ENCODE measurements at regions not wholly inside any gene's neighbourhood (a gene's known extent, or its start where the extent isn't known, plus 50 kb on each side); places are given as distances from the start of the nearest gene placed in this dataset.

DNA sequence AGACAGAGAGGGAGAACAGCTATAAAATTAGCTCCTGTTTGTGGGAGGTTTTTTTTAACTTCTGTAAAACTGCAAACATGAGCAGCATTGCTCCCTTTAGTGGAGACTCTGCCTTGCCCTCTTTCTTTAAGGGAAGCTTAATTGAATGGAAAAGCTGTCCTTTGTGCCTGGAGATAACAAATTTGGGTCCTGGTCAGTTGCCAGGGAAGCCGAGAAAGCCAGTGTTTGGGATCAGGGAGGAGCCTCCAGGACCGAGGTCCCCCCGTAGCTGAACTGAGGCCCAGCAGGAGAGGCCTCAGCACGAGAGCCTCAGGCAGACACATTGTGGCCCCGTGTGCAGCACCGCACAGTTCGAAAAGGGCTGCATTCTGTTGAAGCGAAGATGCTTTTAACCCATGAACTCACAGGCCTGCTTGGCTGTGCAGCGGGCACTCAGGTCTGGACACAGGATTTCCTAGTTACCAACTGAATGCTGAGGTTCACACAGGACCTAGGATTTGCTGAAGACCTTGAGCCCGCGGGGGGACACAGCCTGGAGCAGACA is 369.7 kb downstream of the DCDC2C start:
- DNase-seq (ENCODE audit: low read depth, low spot score) (no peak), ATAC-seq (no peak)
- BruUV-seq (replicated peaks), result no TSS peak
- TF ChIP-seq FOSL1 (IDR thresholded peaks at IDR 0.05; ENCODE audit: low read depth), result no peak
- TF ChIP-seq JUND (IDR thresholded peaks at IDR 0.05), result no peak
- no peak for TF ChIP-seq CBX3 (IDR thresholded peaks at IDR 0.05; ENCODE audit: low read depth)
- TF ChIP-seq, protein P1, sequence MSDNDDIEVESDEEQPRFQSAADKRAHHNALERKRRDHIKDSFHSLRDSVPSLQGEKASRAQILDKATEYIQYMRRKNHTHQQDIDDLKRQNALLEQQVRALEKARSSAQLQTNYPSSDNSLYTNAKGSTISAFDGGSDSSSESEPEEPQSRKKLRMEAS (IDR thresholded peaks at IDR 0.05), result no peak
- TF ChIP-seq, protein P2, sequence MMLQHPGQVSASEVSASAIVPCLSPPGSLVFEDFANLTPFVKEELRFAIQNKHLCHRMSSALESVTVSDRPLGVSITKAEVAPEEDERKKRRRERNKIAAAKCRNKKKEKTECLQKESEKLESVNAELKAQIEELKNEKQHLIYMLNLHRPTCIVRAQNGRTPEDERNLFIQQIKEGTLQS (IDR thresholded peaks at IDR 0.05), result no peak
- TF ChIP-seq RAD21 (IDR thresholded peaks at IDR 0.05; ENCODE audit: low read depth), result no peak
- TF ChIP-seq POLR2AphosphoS5 (IDR thresholded peaks at IDR 0.05; ENCODE audit: low read depth, low read length), result no peak
- TF ChIP-seq YY1 (IDR thresholded peaks at IDR 0.05; ENCODE audit: extremely low read depth, insufficient replicate concordance, low read depth, low read length), result no peak
- TF ChIP-seq, protein P3, sequence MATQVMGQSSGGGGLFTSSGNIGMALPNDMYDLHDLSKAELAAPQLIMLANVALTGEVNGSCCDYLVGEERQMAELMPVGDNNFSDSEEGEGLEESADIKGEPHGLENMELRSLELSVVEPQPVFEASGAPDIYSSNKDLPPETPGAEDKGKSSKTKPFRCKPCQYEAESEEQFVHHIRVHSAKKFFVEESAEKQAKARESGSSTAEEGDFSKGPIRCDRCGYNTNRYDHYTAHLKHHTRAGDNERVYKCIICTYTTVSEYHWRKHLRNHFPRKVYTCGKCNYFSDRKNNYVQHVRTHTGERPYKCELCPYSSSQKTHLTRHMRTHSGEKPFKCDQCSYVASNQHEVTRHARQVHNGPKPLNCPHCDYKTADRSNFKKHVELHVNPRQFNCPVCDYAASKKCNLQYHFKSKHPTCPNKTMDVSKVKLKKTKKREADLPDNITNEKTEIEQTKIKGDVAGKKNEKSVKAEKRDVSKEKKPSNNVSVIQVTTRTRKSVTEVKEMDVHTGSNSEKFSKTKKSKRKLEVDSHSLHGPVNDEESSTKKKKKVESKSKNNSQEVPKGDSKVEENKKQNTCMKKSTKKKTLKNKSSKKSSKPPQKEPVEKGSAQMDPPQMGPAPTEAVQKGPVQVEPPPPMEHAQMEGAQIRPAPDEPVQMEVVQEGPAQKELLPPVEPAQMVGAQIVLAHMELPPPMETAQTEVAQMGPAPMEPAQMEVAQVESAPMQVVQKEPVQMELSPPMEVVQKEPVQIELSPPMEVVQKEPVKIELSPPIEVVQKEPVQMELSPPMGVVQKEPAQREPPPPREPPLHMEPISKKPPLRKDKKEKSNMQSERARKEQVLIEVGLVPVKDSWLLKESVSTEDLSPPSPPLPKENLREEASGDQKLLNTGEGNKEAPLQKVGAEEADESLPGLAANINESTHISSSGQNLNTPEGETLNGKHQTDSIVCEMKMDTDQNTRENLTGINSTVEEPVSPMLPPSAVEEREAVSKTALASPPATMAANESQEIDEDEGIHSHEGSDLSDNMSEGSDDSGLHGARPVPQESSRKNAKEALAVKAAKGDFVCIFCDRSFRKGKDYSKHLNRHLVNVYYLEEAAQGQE (IDR thresholded peaks at IDR 0.05; ENCODE audit: low read depth), result no peak
- TF ChIP-seq EZH2phosphoT487 (IDR thresholded peaks at IDR 0.05; ENCODE audit: borderline replicate concordance), result no peak
- no peak for TF ChIP-seq EZH2 (IDR thresholded peaks at IDR 0.05)
- TF ChIP-seq, protein P4, sequence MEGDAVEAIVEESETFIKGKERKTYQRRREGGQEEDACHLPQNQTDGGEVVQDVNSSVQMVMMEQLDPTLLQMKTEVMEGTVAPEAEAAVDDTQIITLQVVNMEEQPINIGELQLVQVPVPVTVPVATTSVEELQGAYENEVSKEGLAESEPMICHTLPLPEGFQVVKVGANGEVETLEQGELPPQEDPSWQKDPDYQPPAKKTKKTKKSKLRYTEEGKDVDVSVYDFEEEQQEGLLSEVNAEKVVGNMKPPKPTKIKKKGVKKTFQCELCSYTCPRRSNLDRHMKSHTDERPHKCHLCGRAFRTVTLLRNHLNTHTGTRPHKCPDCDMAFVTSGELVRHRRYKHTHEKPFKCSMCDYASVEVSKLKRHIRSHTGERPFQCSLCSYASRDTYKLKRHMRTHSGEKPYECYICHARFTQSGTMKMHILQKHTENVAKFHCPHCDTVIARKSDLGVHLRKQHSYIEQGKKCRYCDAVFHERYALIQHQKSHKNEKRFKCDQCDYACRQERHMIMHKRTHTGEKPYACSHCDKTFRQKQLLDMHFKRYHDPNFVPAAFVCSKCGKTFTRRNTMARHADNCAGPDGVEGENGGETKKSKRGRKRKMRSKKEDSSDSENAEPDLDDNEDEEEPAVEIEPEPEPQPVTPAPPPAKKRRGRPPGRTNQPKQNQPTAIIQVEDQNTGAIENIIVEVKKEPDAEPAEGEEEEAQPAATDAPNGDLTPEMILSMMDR (IDR thresholded peaks at IDR 0.05 in 2 of 3, conservative IDR thresholded peaks at IDR 0.05 in 1 of 3; ENCODE audit: borderline replicate concordance in 1 of 3, insufficient read depth in 1 of 3, low read depth in 2 of 3, low read length in 2 of 3), result no peak
- TF ChIP-seq ELF1 (IDR thresholded peaks at IDR 0.05; ENCODE audit: borderline replicate concordance, low read depth), result no peak
- TF ChIP-seq POLR2A (IDR thresholded peaks at IDR 0.05; ENCODE audit: borderline replicate concordance, extremely low read depth, insufficient read depth, insufficient read length), result no peak
- no peak for TF ChIP-seq SRF (IDR thresholded peaks at IDR 0.05; ENCODE audit: low read depth)
- ChIA-PET RAD21 (ENCODE audit: low non-redundant PET in 1 of 2, low total read pairs in 2 of 2, uncharacterized antibody in 2 of 2, unreplicated experiment in 2 of 2) (no interaction called here), POLR2A (no interaction called here), CTCF (no interaction called here)
- no peaks in the 10 kb centered on the region for H3K9me2 ChIP-seq (ENCODE audit: insufficient read depth)
- H3K79me2 ChIP-seq (ENCODE audit: insufficient read depth, low read length), result no peaks in the 10 kb centered on the region
- intact Hi-C loops (cut with micrococcal nuclease), result no loop called here
- H3K9ac ChIP-seq (ENCODE audit: low read length), result no peak overlapping the region
- no peak overlapping the region for H2AFZ ChIP-seq (ENCODE audit: low read depth, low read length, poor library complexity, severe bottlenecking)
- no peaks in the 10 kb centered on the region for H3K4me1 ChIP-seq (ENCODE audit: control insufficient read depth in 1 of 2, insufficient read depth in 2 of 2, low read length in 2 of 2)
- H3K36me3 ChIP-seq (ENCODE audit: control insufficient read depth in 1 of 2, insufficient read depth in 2 of 2, low read length in 2 of 2), result no peaks in the 10 kb centered on the region
- H3K27me3 ChIP-seq (ENCODE audit: insufficient read depth, low read length), result no peaks in the 10 kb centered on the region
- no peaks in the 10 kb centered on the region for H4K20me1 ChIP-seq (ENCODE audit: insufficient read depth)
- H3K9me3 ChIP-seq (ENCODE audit: control insufficient read depth in 1 of 2, insufficient read depth in 1 of 2, low read depth in 1 of 2, low read length in 2 of 2), result no peaks in the 10 kb centered on the region; a peak in 2 of 4 replicates
- H3K27ac ChIP-seq (ENCODE audit: low read depth, low read length), result no peak overlapping the region
- no peak overlapping the region for H3K4me3 ChIP-seq (replicated peaks in 1 of 2; ENCODE audit: low read depth in 1 of 2, low read length in 2 of 2)
- no peak overlapping the region for H3K4me2 ChIP-seq (ENCODE audit: low read length)
